Right lobe of liver (tissue), 6 donors: ENCODE measurements at regions not wholly inside any gene's neighbourhood (a gene's known extent, or its start where the extent isn't known, plus 50 kb on each side); places are given as distances from the start of the nearest gene placed in this dataset.

Source experiments
- ATAC-seq, 4 donors: fragments of 200-7000 bp; cut with Tn5 transposase; one replicate each; pipeline ENCODE4 v1.9.1; 2020; ENCODE audit warnings: mild to moderate bottlenecking in 4 of 4, moderate library complexity in 4 of 4
- DNase-seq, 3 donors: peaks; one replicate each; pipeline ENCODE4 v3.0.0-alpha.2; 2020
- H3K27ac ChIP-seq, 3 donors: fragments of 200-600 bp; one replicate each; pipeline ENCODE4 v1.8.0; 2022
- H3K27me3 ChIP-seq, 2 donors: fragments of 200-600 bp; one replicate each; pipeline ENCODE4 v1.8.0; 2022
- H3K36me3 ChIP-seq, 4 donors: fragments of 200-600 bp; sonication (generic) in 1 of 4; one replicate each; pipeline versions ENCODE4 v1.5.1 to v1.8.0; 2017 to 2022; ENCODE audit warnings: control low read depth in 1 of 4
- H3K4me1 ChIP-seq, 4 donors: fragments of 200-600 bp; sonication (generic) in 1 of 4; one replicate each; pipeline versions ENCODE4 v1.5.1 to v1.8.0; 2017 to 2022; ENCODE audit warnings: control low read depth in 1 of 4
- H3K4me3 ChIP-seq, 3 donors: fragments of 200-600 bp; one replicate each; pipeline ENCODE4 v1.8.0; 2022
- H3K9me3 ChIP-seq, 4 donors: fragments of 200-600 bp; sonication (generic) in 1 of 4; one replicate each; pipeline versions ENCODE4 v1.5.1 to v1.8.0; 2017 to 2022; ENCODE audit warnings: control low read depth in 1 of 4
- POLR2A ChIP-seq: fragments of 450-650 bp; IDR thresholded peaks from one replicate; pipeline ENCODE4 v1.6.1; 2017; ENCODE audit warnings: antibody characterized with exemption, mild to moderate bottlenecking
- WGBS: methylation state at CpG from one replicate; pipeline ENCODE4 v1.1.6; 2018; ENCODE audit warnings: low coverage, low lambda C conversion rate; ENCODE audit not compliant: insufficient coverage; ENCODE audit errors: missing lambda C conversion rate; 5-methylcytosine and 5-hydroxymethylcytosine counted together
- intact Hi-C, 2 donors: fragments of 100-400 bp; cut with DNase I; formaldehyde crosslinking; loops; one replicate each; pipeline versions ENCODE4 v1.11.2 to v1.14.1; 2022
- TF ChIP-seq, protein P1 (sequence below), 4 donors: fragments of 200-600 bp in 3 of 4; fragments of 450-650 bp in 1 of 4; IDR thresholded peaks; one replicate each; pipeline versions ENCODE4 v1.5.1 to v1.8.0; 2016 to 2022; ENCODE audit warnings: antibody characterized with exemption in 4 of 4, mild to moderate bottlenecking in 2 of 4
- donor health status: DM: no; HTN: yes; CAD: no.
- donor health status: DM: no; HTN: no; CAD: no.
- donor health status: DM: no; HTN: no; CAD: no.
- donor health status: DM: no; HTN: yes; CAD: no.
- donor health status: DM: no; HTN: yes; CAD: no.

GRCh38 chr2:187996630-187997029 is 295.0 kb upstream of the GULP1 start:
- no peak for TF ChIP-seq POLR2A
- TF ChIP-seq, protein P1, sequence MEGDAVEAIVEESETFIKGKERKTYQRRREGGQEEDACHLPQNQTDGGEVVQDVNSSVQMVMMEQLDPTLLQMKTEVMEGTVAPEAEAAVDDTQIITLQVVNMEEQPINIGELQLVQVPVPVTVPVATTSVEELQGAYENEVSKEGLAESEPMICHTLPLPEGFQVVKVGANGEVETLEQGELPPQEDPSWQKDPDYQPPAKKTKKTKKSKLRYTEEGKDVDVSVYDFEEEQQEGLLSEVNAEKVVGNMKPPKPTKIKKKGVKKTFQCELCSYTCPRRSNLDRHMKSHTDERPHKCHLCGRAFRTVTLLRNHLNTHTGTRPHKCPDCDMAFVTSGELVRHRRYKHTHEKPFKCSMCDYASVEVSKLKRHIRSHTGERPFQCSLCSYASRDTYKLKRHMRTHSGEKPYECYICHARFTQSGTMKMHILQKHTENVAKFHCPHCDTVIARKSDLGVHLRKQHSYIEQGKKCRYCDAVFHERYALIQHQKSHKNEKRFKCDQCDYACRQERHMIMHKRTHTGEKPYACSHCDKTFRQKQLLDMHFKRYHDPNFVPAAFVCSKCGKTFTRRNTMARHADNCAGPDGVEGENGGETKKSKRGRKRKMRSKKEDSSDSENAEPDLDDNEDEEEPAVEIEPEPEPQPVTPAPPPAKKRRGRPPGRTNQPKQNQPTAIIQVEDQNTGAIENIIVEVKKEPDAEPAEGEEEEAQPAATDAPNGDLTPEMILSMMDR (IDR thresholded peaks at IDR 0.05) = no peak
- Histone ChIP-seq H3K9me3 (no peaks in the 10 kb centered on the region), H3K36me3 (no peaks in the 10 kb centered on the region), H3K27ac (no peak overlapping the region), H3K27me3 (no peaks in the 10 kb centered on the region), H3K4me3 (no peak overlapping the region), H3K4me1 (no peaks in the 10 kb centered on the region)
- intact Hi-C loops = no loop called here
- 100% methylated on average over 1 of the region's 1 CpG for WGBS
- no peak for ATAC-seq
- no peak for DNase-seq

- 32% methylated on average over 2 of the region's 2 CpGs for WGBS
- ATAC-seq = no peak
- Histone ChIP-seq H3K27me3 (no peaks in the 10 kb centered on the region), H3K27ac (no peak overlapping the region), H3K36me3 (no peaks in the 10 kb centered on the region), H3K9me3 (no peaks in the 10 kb centered on the region), H3K4me1 (no peaks in the 10 kb centered on the region), H3K4me3 (no peak overlapping the region)
- intact Hi-C loops = no loop called here
- TF ChIP-seq POLR2A = no peak
- TF ChIP-seq, protein P1 (IDR thresholded peaks at IDR 0.05) = no peak
- DNase-seq = no peak
Measured at GRCh38 chr2:188000189-188000588, 291.5 kb upstream of the GULP1 start.

DNA sequence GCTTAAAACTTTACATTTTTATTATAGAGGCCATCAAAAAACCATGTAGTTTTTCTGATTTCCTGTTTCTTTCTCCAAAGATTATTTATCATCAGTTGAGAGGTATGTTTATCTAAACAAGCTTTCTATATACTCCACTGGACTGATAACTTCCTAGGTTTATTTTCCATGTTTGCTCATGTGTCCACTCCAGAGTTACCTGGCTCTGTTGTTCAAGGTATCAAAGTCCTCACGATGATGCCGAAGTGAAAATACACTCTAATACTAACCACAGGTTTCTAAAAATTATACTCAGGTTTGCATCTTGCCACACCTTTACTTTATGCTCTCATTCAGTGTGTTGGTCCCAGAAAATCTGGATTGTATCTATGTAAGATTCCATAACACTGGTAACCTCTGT is 287.9 kb upstream of the GULP1 start:
- Histone ChIP-seq H3K36me3 (no peaks in the 10 kb centered on the region), H3K27ac (no peak overlapping the region), H3K9me3 (no peaks in the 10 kb centered on the region), H3K27me3 (no peaks in the 10 kb centered on the region), H3K4me1 (no peaks in the 10 kb centered on the region), H3K4me3 (no peak overlapping the region)
- no peak for DNase-seq
- TF ChIP-seq, protein P1 (IDR thresholded peaks at IDR 0.05) = no peak
- no peak for TF ChIP-seq POLR2A
- ATAC-seq = peak; percentile 65 to 79 (median 72)
- WGBS = 12% methylated on average over 2 of the region's 2 CpGs
- intact Hi-C loops = no loop called here

DNA sequence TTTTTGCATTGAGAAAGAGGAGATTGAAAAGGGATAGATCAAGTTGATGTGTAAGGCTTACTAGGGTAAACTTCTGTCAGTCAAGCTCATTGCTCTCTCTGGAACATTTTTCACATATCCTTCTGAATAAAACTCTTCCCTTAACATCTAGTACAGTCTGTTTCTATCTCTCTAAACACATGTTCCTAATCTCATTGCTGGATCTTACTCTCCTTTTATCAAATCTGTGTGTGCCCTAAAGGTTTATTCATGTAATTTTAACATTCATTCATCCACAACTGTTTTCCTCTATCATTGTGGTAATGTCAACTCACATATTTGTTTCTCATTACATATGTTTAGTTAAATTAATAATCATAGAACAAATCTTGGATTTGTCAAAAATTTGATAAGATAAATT is 277.9 kb upstream of the GULP1 start:
- DNase-seq (no peak), ATAC-seq (no peak)
- Histone ChIP-seq H3K27me3 (no peaks in the 10 kb centered on the region), H3K36me3 (no peaks in the 10 kb centered on the region), H3K9me3 (no peaks in the 10 kb centered on the region), H3K4me1 (no peaks in the 10 kb centered on the region), H3K27ac (no peak overlapping the region), H3K4me3 (no peak overlapping the region)
- intact Hi-C loops = no loop called here
- TF ChIP-seq POLR2A = no peak
- TF ChIP-seq, protein P1 (IDR thresholded peaks at IDR 0.05) = no peak

GRCh38 chr2:188016917-188017316 is 274.8 kb upstream of the GULP1 start:
- no peak for ATAC-seq
- no peaks in the 10 kb centered on the region for H3K9me3 ChIP-seq

More at GRCh38 chr2:188016917-188017316, 274.8 kb upstream of the GULP1 start:
- 72% methylated on average over 3 of the region's 3 CpGs for WGBS
- Histone ChIP-seq H3K27me3 (no peaks in the 10 kb centered on the region), H3K4me3 (no peak overlapping the region), H3K4me1 (no peaks in the 10 kb centered on the region), H3K36me3 (no peaks in the 10 kb centered on the region), H3K27ac (no peak overlapping the region)
- DNase-seq = no peak
- no peak for TF ChIP-seq POLR2A
- TF ChIP-seq, protein P1 (IDR thresholded peaks at IDR 0.05) = no peak
- intact Hi-C loops = no loop called here
